ENCODE measurements at regions not wholly inside any gene's neighbourhood (a gene's known extent, or its start where the extent isn't known, plus 50 kb on each side); places are given as distances from the start of the nearest gene placed in this dataset.

GRCh38 chr6:25166955-25167748 is 112.0 kb upstream of the CARMIL1 start:
- no peak for DNase-seq

GRCh38 chr6:25167961-25168360 is 111.2 kb upstream of the CARMIL1 start:
- DNase-seq, result no peak

- DNase-seq, result no peak
Measured at GRCh38 chr6:25168637-25169036, 110.5 kb upstream of the CARMIL1 start.

GRCh38 chr6:25169553-25169952 is 109.6 kb upstream of the CARMIL1 start:
- DNase-seq, result no peak

GRCh38 chr6:25169961-25170360 is 109.2 kb upstream of the CARMIL1 start:
- DNase-seq, result no peak

GRCh38 chr6:25170640-25171039 is 108.5 kb upstream of the CARMIL1 start:
- DNase-seq, result no peak

- DNase-seq, result no peak
Measured at GRCh38 chr6:25171301-25171700, 107.9 kb upstream of the CARMIL1 start.

- DNase-seq, result no peak
Measured at GRCh38 chr6:25172819-25173218, 106.4 kb upstream of the CARMIL1 start.

- no peak for DNase-seq
Measured at GRCh38 chr6:25173246-25173645, 105.9 kb upstream of the CARMIL1 start.

GRCh38 chr6:25173951-25174474 is 105.2 kb upstream of the CARMIL1 start:
- DNase-seq, result no peak

GRCh38 chr6:25174678-25175077 is 104.5 kb upstream of the CARMIL1 start:
- DNase-seq, result no peak

GRCh38 chr6:25175196-25175595 is 104.0 kb upstream of the CARMIL1 start:
- DNase-seq, result no peak

GRCh38 chr6:25175681-25176080 is 103.5 kb upstream of the CARMIL1 start:
- DNase-seq, result no peak

- DNase-seq, result no peak
Measured at GRCh38 chr6:25176466-25176865, 102.7 kb upstream of the CARMIL1 start.

- DNase-seq, result no peak
Measured at GRCh38 chr6:25177500-25178028, 101.6 kb upstream of the CARMIL1 start.

GRCh38 chr6:25178336-25179035 is 100.7 kb upstream of the CARMIL1 start:
- no peak for DNase-seq

GRCh38 chr6:25179051-25179778 is 100.0 kb upstream of the CARMIL1 start:
- no peak for DNase-seq

- no peak for DNase-seq
Measured at GRCh38 chr6:25180630-25181349, 98.4 kb upstream of the CARMIL1 start.

- DNase-seq, result no peak
Measured at GRCh38 chr6:25181350-25181724, 97.8 kb upstream of the CARMIL1 start.

GRCh38 chr6:25181923-25182322 is 97.3 kb upstream of the CARMIL1 start:
- DNase-seq, result no peak

- DNase-seq, result no peak
Measured at GRCh38 chr6:25186919-25187318, 92.3 kb upstream of the CARMIL1 start.

GRCh38 chr6:25188232-25188631 is 90.9 kb upstream of the CARMIL1 start:
- DNase-seq, result no peak

Data from C1 segment of cervical spinal cord (tissue), 14 donors.